MM.1S (cell line): ENCODE measurements at regions not wholly inside any gene's neighbourhood (a gene's known extent, or its start where the extent isn't known, plus 50 kb on each side); places are given as distances from the start of the nearest gene placed in this dataset.

Source experiments
- EZH2 ChIP-seq: fragments of 300-600 bp; sonication (generic); optimal IDR thresholded peaks from 2 replicates; pipeline ENCODE3; 2017; ENCODE audit warnings: low read depth, mild to moderate bottlenecking, antibody characterized with exemption, low read length, mixed read lengths
- EZH2phosphoT487 ChIP-seq: fragments of 300-600 bp; sonication (generic); IDR thresholded peaks from 2 replicates; pipeline ENCODE4 v1.6.1; 2018; ENCODE audit warnings: antibody characterized with exemption, low read length
- TF ChIP-seq, protein P1 (sequence below): fragments of 300-600 bp; sonication (generic); IDR thresholded peaks from 2 replicates; pipeline ENCODE4 v1.5.1; 2016; ENCODE audit warnings: antibody characterized with exemption, low read length, mixed read lengths

DNA sequence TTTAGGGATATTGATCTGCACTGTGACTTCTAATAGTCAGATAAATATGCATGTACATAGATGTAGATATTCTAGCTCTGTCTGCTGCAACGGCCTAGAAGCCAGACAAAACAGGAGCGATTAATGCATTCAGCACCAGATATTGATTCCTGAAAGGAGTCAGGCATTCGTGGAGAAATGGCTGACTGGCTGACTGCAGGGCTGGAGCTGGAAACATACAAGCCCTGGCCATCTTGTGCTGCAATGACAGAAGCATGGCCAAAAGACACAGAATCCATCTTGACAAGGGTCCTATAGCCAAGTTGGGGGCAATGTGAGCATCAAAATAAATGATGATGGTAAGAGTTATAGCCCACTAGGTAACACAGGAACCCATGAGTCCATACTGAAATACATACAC, 231.5 kb upstream of the KLHL29 start:
- TF ChIP-seq EZH2 (no peak), EZH2phosphoT487 (no peak)
- TF ChIP-seq, protein P1, sequence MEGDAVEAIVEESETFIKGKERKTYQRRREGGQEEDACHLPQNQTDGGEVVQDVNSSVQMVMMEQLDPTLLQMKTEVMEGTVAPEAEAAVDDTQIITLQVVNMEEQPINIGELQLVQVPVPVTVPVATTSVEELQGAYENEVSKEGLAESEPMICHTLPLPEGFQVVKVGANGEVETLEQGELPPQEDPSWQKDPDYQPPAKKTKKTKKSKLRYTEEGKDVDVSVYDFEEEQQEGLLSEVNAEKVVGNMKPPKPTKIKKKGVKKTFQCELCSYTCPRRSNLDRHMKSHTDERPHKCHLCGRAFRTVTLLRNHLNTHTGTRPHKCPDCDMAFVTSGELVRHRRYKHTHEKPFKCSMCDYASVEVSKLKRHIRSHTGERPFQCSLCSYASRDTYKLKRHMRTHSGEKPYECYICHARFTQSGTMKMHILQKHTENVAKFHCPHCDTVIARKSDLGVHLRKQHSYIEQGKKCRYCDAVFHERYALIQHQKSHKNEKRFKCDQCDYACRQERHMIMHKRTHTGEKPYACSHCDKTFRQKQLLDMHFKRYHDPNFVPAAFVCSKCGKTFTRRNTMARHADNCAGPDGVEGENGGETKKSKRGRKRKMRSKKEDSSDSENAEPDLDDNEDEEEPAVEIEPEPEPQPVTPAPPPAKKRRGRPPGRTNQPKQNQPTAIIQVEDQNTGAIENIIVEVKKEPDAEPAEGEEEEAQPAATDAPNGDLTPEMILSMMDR = no peak
